K562 (cell line): ENCODE measurements at regions not wholly inside any gene's neighbourhood (a gene's known extent, or its start where the extent isn't known, plus 50 kb on each side); places are given as distances from the start of the nearest gene placed in this dataset.

Source experiments
- ATAC-seq: fragments of 200-7000 bp; cut with Tn5 transposase; 3 replicates; pipeline ENCODE4 v1.9.1; 2020; ENCODE audit warnings: moderate library complexity
- BruUV-seq: library from RNA; stranded (reverse); fragments of 400-500 nt; replicated peaks from 2 replicates; lab custom pipeline; 2021; lab: Mats Ljungman, UMichigan
- CTCF ChIA-PET: fragments of 300-600 bp; formaldehyde crosslinking; extraction: SDS; loops from one replicate; lab custom pipeline; 2021; ENCODE audit warnings: low intra/inter-chr PET ratio; lab: Yijun Ruan, JAX
- POLR2A ChIA-PET: fragments of 300-600, 350-650 bp; sonication (Branson Sonifier 250); formaldehyde crosslinking; extraction: SDS; loops from one replicate; lab custom pipeline; 2021; ENCODE audit warnings: antibody characterized with exemption, inconsistent platforms; lab: Yijun Ruan, JAX
- DNase-seq, 4 experiments: peaks; one replicate each; pipeline versions ENCODE4 v3.0.0 to v3.0.0-alpha.2; 2011 to 2018; ENCODE audit warnings: low spot score in 3 of 4, mixed read lengths in 3 of 4; ENCODE audit errors: extremely low read depth in 1 of 4
- FAIRE-seq: peaks from 2 replicates; lab custom pipeline; 2011; peaks lifted over from hg19 to GRCh38; lab: Jason Lieb, UNC
- H2AFZ ChIP-seq: 2 replicates; pipeline ENCODE4 v1.6.0; 2011; ENCODE audit warnings: low read depth, low read length, control low read depth, inconsistent platforms
- H3K27ac ChIP-seq: fragments of 200-600 bp; 3 replicates; pipeline ENCODE4 v1.8.0; 2011; ENCODE audit warnings: low read depth, mild to moderate bottlenecking, control low read depth, inconsistent platforms, low read length, moderate library complexity, mixed read lengths; ENCODE audit errors: extremely low read depth
- H3K27me3 ChIP-seq, 2 experiments: fragments of 300-600 bp in 1 of 2; 2 replicates in 1 of 2; 3 replicates in 1 of 2; pipeline versions ENCODE4 v1.6.0 to v1.8.0; 2011; ENCODE audit warnings: inconsistent platforms in 2 of 2, low read length in 2 of 2, mild to moderate bottlenecking in 1 of 2, mixed read lengths in 1 of 2, moderate library complexity in 1 of 2; ENCODE audit not compliant: control insufficient read depth in 2 of 2, insufficient read depth in 2 of 2
- H3K36me3 ChIP-seq: fragments of 300-600 bp; 3 replicates; pipeline ENCODE4 v1.8.0; 2011; ENCODE audit warnings: mild to moderate bottlenecking, low read length, inconsistent platforms; ENCODE audit not compliant: control insufficient read depth, insufficient read depth
- H3K4me1 ChIP-seq, 2 experiments: fragments of 200-600 bp in 1 of 2; replicated peaks in 1 of 2; 2 replicates in 1 of 2; 3 replicates in 1 of 2; pipeline versions ENCODE4 v1.5.1 to v1.8.0; 2011; ENCODE audit warnings: inconsistent platforms in 2 of 2, low read length in 2 of 2, mild to moderate bottlenecking in 1 of 2, mixed read lengths in 1 of 2, moderate library complexity in 1 of 2; ENCODE audit not compliant: control insufficient read depth in 2 of 2, insufficient read depth in 2 of 2
- H3K4me2 ChIP-seq: 2 replicates; pipeline ENCODE4 v1.6.1; 2011; ENCODE audit warnings: low read length, control low read depth, inconsistent platforms, mixed read lengths; ENCODE audit not compliant: insufficient read depth
- H3K4me3 ChIP-seq: fragments of 200-600 bp; sonication (generic), shearing (Covaris generic); 2 replicates; pipeline ENCODE4 v1.5.1; 2016; ENCODE audit warnings: control low read depth, inconsistent platforms
- H3K79me2 ChIP-seq: fragments of 200-600 bp; 3 replicates; pipeline ENCODE4 v1.8.0; 2011; ENCODE audit warnings: low read length, inconsistent platforms; ENCODE audit not compliant: control insufficient read depth, insufficient read depth
- H3K9ac ChIP-seq, 2 experiments: 2 replicates each; pipeline versions ENCODE4 v1.6.0 to v1.6.1; 2011; ENCODE audit warnings: low read depth in 2 of 2, low read length in 2 of 2, control low read depth in 1 of 2, inconsistent platforms in 1 of 2, mild to moderate bottlenecking in 1 of 2, mixed read lengths in 1 of 2; ENCODE audit not compliant: insufficient read depth in 1 of 2
- H3K9me1 ChIP-seq: one replicate; pipeline ENCODE4 v1.6.0; 2011; ENCODE audit warnings: inconsistent platforms, mild to moderate bottlenecking, low read length, moderate library complexity; ENCODE audit not compliant: control insufficient read depth, insufficient read depth
- H3K9me3 ChIP-seq: replicated peaks from 2 replicates; pipeline ENCODE4 v1.5.1; 2011; ENCODE audit warnings: low read depth, low read length, inconsistent platforms; ENCODE audit not compliant: control insufficient read depth, insufficient read depth
- H4K20me1 ChIP-seq: replicated peaks from 2 replicates; pipeline ENCODE4 v1.6.1; 2011; ENCODE audit warnings: low read length, inconsistent platforms, mixed read lengths; ENCODE audit not compliant: control insufficient read depth, insufficient read depth
- CBFA2T2 ChIP-seq: fragments of 450-650 bp; conservative IDR thresholded peaks from 2 replicates; pipeline ENCODE4 v1.6.1; 2017; ENCODE audit warnings: mild to moderate bottlenecking
- CREM ChIP-seq: IDR thresholded peaks from 2 replicates; pipeline ENCODE4 v1.6.1; 2014; ENCODE audit warnings: antibody characterized with exemption, low read depth
- DPF2 ChIP-seq: fragments of 450-650 bp; IDR thresholded peaks from 2 replicates; pipeline ENCODE4 v1.6.1; 2016
- EP300 ChIP-seq: IDR thresholded peaks from 2 replicates; pipeline ENCODE4 v1.6.1; 2012; ENCODE audit warnings: low read length, improper control_type of control experiment
- ESRRA ChIP-seq: fragments of 450-650 bp; IDR thresholded peaks from 2 replicates; pipeline ENCODE4 v1.6.1; 2014; ENCODE audit warnings: low read depth, mild to moderate bottlenecking, moderate library complexity, borderline replicate concordance
- NCOR1 ChIP-seq: fragments of 450-650 bp; IDR thresholded peaks from 2 replicates; pipeline ENCODE4 v1.6.1; 2016; ENCODE audit warnings: mild to moderate bottlenecking, moderate library complexity
- OTX1 ChIP-seq: fragments of 450-650 bp; formaldehyde crosslinking; IDR thresholded peaks from 2 replicates; pipeline ENCODE4 v1.4.0; 2022; ENCODE audit warnings: mild to moderate bottlenecking
- POLR2G ChIP-seq: fragments of 200-400 bp; formaldehyde crosslinking; IDR thresholded peaks from 2 replicates; pipeline ENCODE4 v1.6.1; 2017; ENCODE audit warnings: low read depth, mild to moderate bottlenecking, antibody characterized with exemption, low read length, moderate library complexity
- SIN3A ChIP-seq, 2 experiments: fragments of 150-350 bp in 1 of 2; IDR thresholded peaks; 2 replicates each; pipeline ENCODE4 v1.6.1; 2011 to 2016; ENCODE audit warnings: borderline replicate concordance in 2 of 2, low read depth in 2 of 2, low read length in 2 of 2, mild to moderate bottlenecking in 2 of 2, moderate library complexity in 2 of 2; ENCODE audit not compliant: control insufficient read depth in 1 of 2
- TOE1 ChIP-seq, 2 experiments: fragments of 450-650 bp in 1 of 2; sonication (generic) in 1 of 2; formaldehyde crosslinking in 1 of 2; IDR thresholded peaks; 2 replicates each; pipeline versions ENCODE4 v1.7.1 to v1.8.0; 2016 to 2022; ENCODE audit warnings: borderline replicate concordance in 2 of 2, mild to moderate bottlenecking in 2 of 2, antibody characterized with exemption in 1 of 2, inconsistent platforms in 1 of 2, low read depth in 1 of 2, missing genetic modification reagents in 1 of 2, moderate library complexity in 1 of 2
- YY1 ChIP-seq, 3 experiments: IDR thresholded peaks; 2 replicates each; pipeline ENCODE4 v1.6.1; 2011; ENCODE audit warnings: low read length in 2 of 3, mild to moderate bottlenecking in 2 of 3, moderate library complexity in 2 of 3, borderline replicate concordance in 1 of 3, control low read depth in 1 of 3, low read depth in 1 of 3; ENCODE audit not compliant: insufficient read depth in 3 of 3, insufficient replicate concordance in 2 of 3, control insufficient read depth in 1 of 3, insufficient read length in 1 of 3; ENCODE audit errors: extremely low read depth in 1 of 3
- ZNF165 ChIP-seq: fragments of 250-450 bp; sonication (Bioruptor Pico); IDR thresholded peaks from 2 replicates; pipeline ENCODE4 v1.4.0; 2020; ENCODE audit warnings: borderline replicate concordance
- ZNF224 ChIP-seq: sonication (generic); formaldehyde crosslinking; IDR thresholded peaks from 2 replicates; pipeline ENCODE4 v1.8.0; 2022; ENCODE audit warnings: mild to moderate bottlenecking, missing genetic modification reagents
- ZNF583 ChIP-seq: fragments of 250-450 bp; sonication (Bioruptor Pico); IDR thresholded peaks from 2 replicates; pipeline ENCODE4 v1.4.0; 2020
- ZNF655 ChIP-seq: fragments of 250-450 bp; sonication (Bioruptor Pico); IDR thresholded peaks from 2 replicates; pipeline ENCODE4 v1.5.0; 2021
- ZNF699 ChIP-seq: fragments of 250-450 bp; sonication (Bioruptor Pico); IDR thresholded peaks from 2 replicates; pipeline ENCODE4 v1.8.0; 2021; ENCODE audit warnings: mild to moderate bottlenecking, moderate library complexity; ENCODE audit not compliant: insufficient replicate concordance
- ZNF717 ChIP-seq: fragments of 250-450 bp; sonication (Bioruptor Pico); IDR thresholded peaks from 2 replicates; pipeline ENCODE4 v1.5.0; 2021
- ZNF766 ChIP-seq: fragments of 200-800 bp; sonication (Bioruptor generic); conservative IDR thresholded peaks from 2 replicates; pipeline ENCODE4 v1.6.1; 2016; ENCODE audit warnings: missing genetic modification characterization, missing compliant biosample characterization
- ZSCAN32 ChIP-seq: fragments of 450-650 bp; formaldehyde crosslinking; IDR thresholded peaks from 2 replicates; pipeline ENCODE4 v1.4.0; 2020; ENCODE audit warnings: mild to moderate bottlenecking, moderate library complexity
- in situ Hi-C: fragments of 300-500 bp; cut with MboI; formaldehyde crosslinking; loops from 4 replicates; pipeline ENCODE4 v1.15.0; 2018; ENCODE audit warnings: inconsistent platforms, mixed read lengths
- intact Hi-C: fragments of 100-400 bp; cut with micrococcal nuclease; formaldehyde crosslinking; loops from 2 replicates; pipeline ENCODE4 v1.14.2; 2022
- TF ChIP-seq, protein P1 (sequence below): fragments of 250-450 bp; sonication (Bioruptor Pico); IDR thresholded peaks from 2 replicates; pipeline ENCODE4 v1.4.0; 2020
- TF ChIP-seq, protein P2 (sequence below): fragments of 450-650 bp; IDR thresholded peaks from 2 replicates; pipeline ENCODE4 v1.6.1; 2016

DNA sequence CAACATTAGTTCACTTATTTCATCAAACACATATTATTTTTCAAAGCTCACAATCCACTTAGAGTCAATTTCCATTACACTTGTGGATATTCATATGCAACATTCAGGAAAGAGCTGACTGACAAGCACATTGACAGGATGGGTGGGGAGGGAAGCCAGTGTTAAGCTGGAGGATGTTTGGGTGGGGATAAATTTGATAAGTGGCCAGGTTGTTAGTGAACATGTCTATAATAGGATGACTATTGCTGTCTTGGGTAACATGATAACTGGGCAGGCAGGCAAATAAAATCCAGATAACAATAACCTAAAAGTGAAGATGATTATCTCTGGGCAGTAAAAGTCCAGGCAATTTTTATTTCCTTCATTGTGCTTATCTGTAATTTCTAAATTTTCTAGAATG is 73.8 kb upstream of the OSBPL8 start:
- DNase-seq (peak; percentile 12 to 52 (median 28)), FAIRE-seq (peak; percentile 11), ATAC-seq (no peak)
- no peak overlapping the region for H2AFZ ChIP-seq
- H3K9ac ChIP-seq: no peak overlapping the region
- no peaks in the 10 kb centered on the region for H3K79me2 ChIP-seq
- ChIA-PET POLR2A (interaction anchor here (0.6 kb wide), 1 partner anchor 170 kb away, joined by 3 read pairs; no protein-coding TSS in a partner anchor), CTCF (no interaction called here)
- H4K20me1 ChIP-seq: no peaks in the 10 kb centered on the region
- in situ Hi-C loops (no loop called here), intact Hi-C loops (loop anchor here (5.0 kb wide), 1 partner anchor 54 kb away; no protein-coding TSS in a partner anchor)
- H3K27ac ChIP-seq: no peak overlapping the region
- H3K4me3 ChIP-seq: no peak overlapping the region
- H3K9me3 ChIP-seq: no peaks in the 10 kb centered on the region
- no peak overlapping the region for H3K4me2 ChIP-seq
- no peaks in the 10 kb centered on the region for H3K27me3 ChIP-seq
- H3K4me1 ChIP-seq: peaks cover 8 to 24% of the 10 kb centered on the region in 2 experiments; a peak in 4 of 5 replicates
- no TSS peak for BruUV-seq
- H3K36me3 ChIP-seq: no peaks in the 10 kb centered on the region
- no peaks in the 10 kb centered on the region for H3K9me1 ChIP-seq
- no peak for TF ChIP-seq ESRRA
- no peak for TF ChIP-seq ZNF165 (CRISPR knock-in tag)
- peak; percentile 45 for TF ChIP-seq CBFA2T2
- TF ChIP-seq POLR2G: no peak
- TF ChIP-seq ZSCAN32: no peak
- no peak for TF ChIP-seq ZNF699
- peak; percentile 33; the same call in 1 of the 2 replicates for TF ChIP-seq NCOR1
- no peak for TF ChIP-seq OTX1
- no peak for TF ChIP-seq ZNF583 (CRISPR knock-in tag)
- no peak for TF ChIP-seq YY1 (IDR thresholded peaks at IDR 0.05; ENCODE audit: borderline replicate concordance in 1 of 3, control insufficient read depth in 1 of 3, extremely low read depth in 1 of 3, insufficient read depth in 3 of 3, insufficient read length in 1 of 3, insufficient replicate concordance in 2 of 3, low read depth in 1 of 3, low read length in 2 of 3)
- no peak for TF ChIP-seq ZNF717
- TF ChIP-seq SIN3A (IDR thresholded peaks at IDR 0.05; ENCODE audit: borderline replicate concordance in 2 of 2, control insufficient read depth in 1 of 2, low read depth in 2 of 2, low read length in 2 of 2): no peak
- peak; percentile 42; the same call in 1 of the 2 replicates for TF ChIP-seq EP300
- no peak for TF ChIP-seq ZNF224
- TF ChIP-seq DPF2: peak; percentile 25; the same call in 1 of the 2 replicates
- TF ChIP-seq, protein P1, sequence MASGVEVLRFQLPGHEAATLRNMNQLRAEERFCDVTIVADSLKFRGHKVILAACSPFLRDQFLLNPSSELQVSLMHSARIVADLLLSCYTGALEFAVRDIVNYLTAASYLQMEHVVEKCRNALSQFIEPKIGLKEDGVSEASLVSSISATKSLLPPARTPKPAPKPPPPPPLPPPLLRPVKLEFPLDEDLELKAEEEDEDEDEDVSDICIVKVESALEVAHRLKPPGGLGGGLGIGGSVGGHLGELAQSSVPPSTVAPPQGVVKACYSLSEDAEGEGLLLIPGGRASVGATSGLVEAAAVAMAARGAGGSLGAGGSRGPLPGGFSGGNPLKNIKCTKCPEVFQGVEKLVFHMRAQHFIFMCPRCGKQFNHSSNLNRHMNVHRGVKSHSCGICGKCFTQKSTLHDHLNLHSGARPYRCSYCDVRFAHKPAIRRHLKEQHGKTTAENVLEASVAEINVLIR (CRISPR knock-in tag): no peak
- no peak for TF ChIP-seq ZNF655 (CRISPR knock-in tag)
- TF ChIP-seq CREM: no peak
- TF ChIP-seq TOE1 (IDR thresholded peaks at IDR 0.05; ENCODE audit: borderline replicate concordance): no peak
- no peak for TF ChIP-seq TOE1 (CRISPR knock-in tag; IDR thresholded peaks at IDR 0.05; ENCODE audit: borderline replicate concordance, low read depth)
- no peak for TF ChIP-seq ZNF766 (CRISPR knock-in tag)
- TF ChIP-seq, protein P2, sequence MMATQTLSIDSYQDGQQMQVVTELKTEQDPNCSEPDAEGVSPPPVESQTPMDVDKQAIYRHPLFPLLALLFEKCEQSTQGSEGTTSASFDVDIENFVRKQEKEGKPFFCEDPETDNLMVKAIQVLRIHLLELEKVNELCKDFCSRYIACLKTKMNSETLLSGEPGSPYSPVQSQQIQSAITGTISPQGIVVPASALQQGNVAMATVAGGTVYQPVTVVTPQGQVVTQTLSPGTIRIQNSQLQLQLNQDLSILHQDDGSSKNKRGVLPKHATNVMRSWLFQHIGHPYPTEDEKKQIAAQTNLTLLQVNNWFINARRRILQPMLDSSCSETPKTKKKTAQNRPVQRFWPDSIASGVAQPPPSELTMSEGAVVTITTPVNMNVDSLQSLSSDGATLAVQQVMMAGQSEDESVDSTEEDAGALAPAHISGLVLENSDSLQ: peak; percentile 68
